ENCODE measurements at regions not wholly inside any gene's neighbourhood (a gene's known extent, or its start where the extent isn't known, plus 50 kb on each side); places are given as distances from the start of the nearest gene placed in this dataset.

- TF ChIP-seq EP300 (IDR thresholded peaks at IDR 0.05; ENCODE audit: borderline replicate concordance in 1 of 2, low read depth in 2 of 2, low read length in 2 of 2): no peak
- no peak for TF ChIP-seq CHD2 (IDR thresholded peaks at IDR 0.05; ENCODE audit: low read length)
- no peak for TF ChIP-seq ASH2L (IDR thresholded peaks at IDR 0.05; ENCODE audit: low read length)
- no peak for TF ChIP-seq CTCF (IDR thresholded peaks at IDR 0.05; ENCODE audit: control extremely low read depth in 1 of 3, insufficient read depth in 1 of 3, low read depth in 1 of 3, low read length in 3 of 3)
- no peak for TF ChIP-seq BCL11A (IDR thresholded peaks at IDR 0.05; ENCODE audit: low read depth in 2 of 2, low read length in 2 of 2)
- no peak for TF ChIP-seq ATF2 (IDR thresholded peaks at IDR 0.05; ENCODE audit: low read length)
- no peak for TF ChIP-seq MAX (IDR thresholded peaks at IDR 0.05)
- no peak for TF ChIP-seq NANOG (IDR thresholded peaks at IDR 0.05; ENCODE audit: insufficient read depth, low read depth, low read length, poor library complexity, severe bottlenecking)
- TF ChIP-seq POLR2AphosphoS5 (IDR thresholded peaks at IDR 0.05; ENCODE audit: low read depth, low read length): no peak
- no peak for TF ChIP-seq ATF3 (IDR thresholded peaks at IDR 0.05; ENCODE audit: insufficient read depth, low read depth, low read length)
- TF ChIP-seq EZH2 (IDR thresholded peaks at IDR 0.05; ENCODE audit: low read depth, low read length, severe bottlenecking): no peak
- no peak for TF ChIP-seq POLR2A (IDR thresholded peaks at IDR 0.05; ENCODE audit: control extremely low read depth in 1 of 2, low read depth in 2 of 2, low read length in 2 of 2)
- TF ChIP-seq RFX5 (IDR thresholded peaks at IDR 0.05; ENCODE audit: borderline replicate concordance, low read depth, low read length): no peak
These were observed 50.9 kb upstream of the PRNP start for GRCh38 chr20:4635342-4635741.

Data from H1 (cell line).